ENCODE measurements at regions not wholly inside any gene's neighbourhood (a gene's known extent, or its start where the extent isn't known, plus 50 kb on each side); places are given as distances from the start of the nearest gene placed in this dataset.

GRCh38 chr11:26805001-26805400 is 83.1 kb upstream of the SLC5A12 start:
- intact Hi-C loops (cut with micrococcal nuclease) = no loop called here
- Histone ChIP-seq H3K9me2 (ENCODE audit: insufficient read depth) (no peaks in the 10 kb centered on the region), H3K4me2 (ENCODE audit: low read length) (no peak overlapping the region), H2AFZ (ENCODE audit: low read depth, low read length, poor library complexity, severe bottlenecking) (no peak overlapping the region), H3K4me3 (replicated peaks in 1 of 2; ENCODE audit: low read depth in 1 of 2, low read length in 2 of 2) (no peak overlapping the region), H3K9ac (ENCODE audit: low read length) (no peak overlapping the region), H3K79me2 (ENCODE audit: insufficient read depth, low read length) (no peaks in the 10 kb centered on the region), H4K20me1 (ENCODE audit: insufficient read depth) (no peaks in the 10 kb centered on the region), H3K36me3 (ENCODE audit: control insufficient read depth in 1 of 2, insufficient read depth in 2 of 2, low read length in 2 of 2) (no peaks in the 10 kb centered on the region), H3K27me3 (ENCODE audit: insufficient read depth, low read length) (no peaks in the 10 kb centered on the region), H3K9me3 (ENCODE audit: control insufficient read depth in 1 of 2, insufficient read depth in 1 of 2, low read depth in 1 of 2, low read length in 2 of 2) (peaks cover 0 to 11% of the 10 kb centered on the region in 2 experiments; a peak in 3 of 4 replicates), H3K27ac (ENCODE audit: low read depth, low read length) (no peak overlapping the region), H3K4me1 (ENCODE audit: control insufficient read depth in 1 of 2, insufficient read depth in 2 of 2, low read length in 2 of 2) (no peaks in the 10 kb centered on the region)
- no peak for DNase-seq (ENCODE audit: low read depth, low spot score)
- no peak for ATAC-seq
- no TSS peak for BruUV-seq (replicated peaks)
- ChIA-PET POLR2A (no interaction called here), RAD21 (ENCODE audit: low non-redundant PET in 1 of 2, low total read pairs in 2 of 2, uncharacterized antibody in 2 of 2, unreplicated experiment in 2 of 2) (no interaction called here), CTCF (no interaction called here)
- TF ChIP-seq RAD21 (IDR thresholded peaks at IDR 0.05; ENCODE audit: low read depth) (no peak), YY1 (IDR thresholded peaks at IDR 0.05; ENCODE audit: extremely low read depth, insufficient replicate concordance, low read depth, low read length) (no peak)

GRCh38 chr11:26806219-26806618 is 84.4 kb upstream of the SLC5A12 start:
- no peaks in the 10 kb centered on the region for H4K20me1 ChIP-seq (ENCODE audit: insufficient read depth)
- TF ChIP-seq ZNF274 (IDR thresholded peaks at IDR 0.05; ENCODE audit: low read depth, low read length) (no peak), ELF1 (IDR thresholded peaks at IDR 0.05; ENCODE audit: borderline replicate concordance, low read depth) (no peak), EZH2phosphoT487 (IDR thresholded peaks at IDR 0.05; ENCODE audit: borderline replicate concordance) (no peak), POLR2AphosphoS5 (IDR thresholded peaks at IDR 0.05; ENCODE audit: low read depth, low read length) (no peak), CBX3 (IDR thresholded peaks at IDR 0.05; ENCODE audit: low read depth) (no peak), POLR2A (IDR thresholded peaks at IDR 0.05; ENCODE audit: borderline replicate concordance, extremely low read depth, insufficient read depth, insufficient read length) (no peak), SP1 (IDR thresholded peaks at IDR 0.05; ENCODE audit: low read depth) (no peak), YY1 (IDR thresholded peaks at IDR 0.05; ENCODE audit: extremely low read depth, insufficient replicate concordance, low read depth, low read length) (no peak), ZBTB33 (IDR thresholded peaks at IDR 0.05; ENCODE audit: extremely low read depth, insufficient replicate concordance, low read length) (no peak), SRF (IDR thresholded peaks at IDR 0.05; ENCODE audit: low read depth) (no peak), ATF3 (IDR thresholded peaks at IDR 0.05) (no peak)
- ChIA-PET RAD21 (ENCODE audit: low non-redundant PET in 1 of 2, low total read pairs in 2 of 2, uncharacterized antibody in 2 of 2, unreplicated experiment in 2 of 2) (no interaction called here), CTCF (no interaction called here), POLR2A (no interaction called here)
- H3K4me1 ChIP-seq (ENCODE audit: control insufficient read depth in 1 of 2, insufficient read depth in 2 of 2, low read length in 2 of 2) = no peaks in the 10 kb centered on the region
- H3K4me3 ChIP-seq (replicated peaks in 1 of 2; ENCODE audit: low read depth in 1 of 2, low read length in 2 of 2) = no peak overlapping the region
- H3K9me3 ChIP-seq (ENCODE audit: control insufficient read depth in 1 of 2, insufficient read depth in 1 of 2, low read depth in 1 of 2, low read length in 2 of 2) = peaks cover 0 to 11% of the 10 kb centered on the region in 2 experiments; a peak in 3 of 4 replicates
- H3K9me2 ChIP-seq (ENCODE audit: insufficient read depth) = no peaks in the 10 kb centered on the region
- no peak for DNase-seq (ENCODE audit: low read depth, low spot score)
- H3K9ac ChIP-seq (ENCODE audit: low read length) = no peak overlapping the region
- no peak overlapping the region for H3K27ac ChIP-seq (ENCODE audit: low read depth, low read length)
- no peak overlapping the region for H2AFZ ChIP-seq (ENCODE audit: low read depth, low read length, poor library complexity, severe bottlenecking)
- no TSS peak for BruUV-seq (replicated peaks)
- H3K36me3 ChIP-seq (ENCODE audit: control insufficient read depth in 1 of 2, insufficient read depth in 2 of 2, low read length in 2 of 2) = no peaks in the 10 kb centered on the region
- H3K4me2 ChIP-seq (ENCODE audit: low read length) = no peak overlapping the region
- intact Hi-C loops (cut with micrococcal nuclease) = no loop called here
- no peak for ATAC-seq
- H3K79me2 ChIP-seq (ENCODE audit: insufficient read depth, low read length) = no peaks in the 10 kb centered on the region
- no peaks in the 10 kb centered on the region for H3K27me3 ChIP-seq (ENCODE audit: insufficient read depth, low read length)

Data from HCT116 (cell line).